HG03060 (cell line): ENCODE measurements at regions not wholly inside any gene's neighbourhood (a gene's known extent, or its start where the extent isn't known, plus 50 kb on each side); places are given as distances from the start of the nearest gene placed in this dataset.

Source experiments
- ATAC-seq: cut with Tn5 transposase; IDR thresholded peaks from one replicate; pipeline ENCODE4 v1.9.1; 2021; ENCODE audit warnings: low read depth, moderate number of reproducible peaks; ENCODE audit not compliant: unreplicated experiment

GRCh38 chr3:14252321-14253021, 73.9 kb downstream of the LSM3 start:
- no peak for ATAC-seq

GRCh38 chr3:14253022-14253706, 74.5 kb downstream of the LSM3 start:
- ATAC-seq, result no peak

GRCh38 chr3:14253707-14254382, 75.2 kb downstream of the LSM3 start:
- no peak for ATAC-seq

GRCh38 chr3:14254812-14255702, 76.4 kb downstream of the LSM3 start:
- ATAC-seq, result no peak

DNA sequence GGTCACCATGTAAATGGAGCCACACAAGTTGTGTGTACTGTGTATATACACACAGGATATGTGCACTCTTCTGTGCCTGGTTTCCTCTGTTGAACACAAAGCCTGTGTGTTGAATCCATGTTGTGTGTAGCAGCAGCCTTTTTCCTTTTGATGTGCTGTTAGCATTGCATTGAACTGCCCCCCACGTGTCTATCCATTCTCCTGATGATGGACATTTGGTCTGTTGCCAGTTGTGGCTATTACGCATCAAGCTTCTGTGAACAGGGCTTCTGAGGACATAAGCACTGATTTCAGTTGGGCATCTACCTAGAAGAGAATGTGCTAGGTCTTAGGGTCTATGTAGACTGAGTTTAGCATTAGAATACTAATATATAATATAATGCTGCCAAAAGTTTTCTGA, 77.4 kb downstream of the LSM3 start:
- ATAC-seq, result no peak

GRCh38 chr3:14256561-14257342, 78.1 kb downstream of the LSM3 start:
- ATAC-seq, result no peak

DNA sequence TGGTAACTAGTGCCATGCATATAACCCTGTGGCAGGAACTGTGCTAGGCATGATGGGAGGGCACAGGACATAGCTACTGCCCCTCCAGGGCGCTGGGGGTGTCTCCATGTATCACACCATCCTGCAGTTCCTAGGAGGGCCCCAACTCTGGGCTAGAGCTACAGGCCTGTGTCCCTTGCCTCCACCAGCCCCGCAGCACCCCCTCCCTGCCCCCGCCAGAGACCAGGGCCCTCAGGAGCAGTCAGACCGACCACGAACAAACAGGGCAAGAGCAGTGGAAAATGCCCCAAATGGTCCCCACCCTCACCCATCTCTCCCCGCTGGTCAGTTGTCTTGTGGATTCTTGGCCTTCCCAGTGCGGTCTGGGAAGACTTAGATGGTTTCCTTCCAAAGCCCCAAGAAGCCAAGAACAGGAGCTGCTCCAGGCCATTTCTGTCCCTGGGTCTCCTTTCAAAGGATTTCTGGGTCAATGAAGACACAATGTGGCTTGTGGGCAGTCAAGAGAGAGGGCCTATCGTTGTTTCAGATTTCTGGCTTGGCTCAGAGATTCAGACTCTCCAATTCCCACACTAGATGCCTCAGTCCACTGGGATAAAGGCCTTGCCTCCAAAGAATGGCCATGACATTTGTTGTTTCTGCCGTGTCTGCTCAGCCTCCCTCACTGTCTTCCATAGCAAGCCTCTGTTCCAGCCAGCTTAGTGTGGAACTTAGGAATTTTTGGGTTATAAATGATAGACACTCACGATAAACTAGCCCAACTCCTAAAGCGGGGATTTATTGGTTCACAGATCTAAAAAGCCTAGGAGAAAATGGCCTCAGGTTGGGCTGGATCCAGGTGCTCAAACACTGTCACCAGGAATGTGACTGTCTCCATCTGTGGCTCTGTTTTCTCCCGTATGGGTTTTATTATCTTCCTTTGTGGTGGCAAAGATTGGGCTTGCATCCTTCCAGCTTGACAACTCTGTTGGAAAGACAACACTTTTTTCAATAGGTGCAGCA, 80.6 kb downstream of the LSM3 start:
- ATAC-seq, result no peak

DNA sequence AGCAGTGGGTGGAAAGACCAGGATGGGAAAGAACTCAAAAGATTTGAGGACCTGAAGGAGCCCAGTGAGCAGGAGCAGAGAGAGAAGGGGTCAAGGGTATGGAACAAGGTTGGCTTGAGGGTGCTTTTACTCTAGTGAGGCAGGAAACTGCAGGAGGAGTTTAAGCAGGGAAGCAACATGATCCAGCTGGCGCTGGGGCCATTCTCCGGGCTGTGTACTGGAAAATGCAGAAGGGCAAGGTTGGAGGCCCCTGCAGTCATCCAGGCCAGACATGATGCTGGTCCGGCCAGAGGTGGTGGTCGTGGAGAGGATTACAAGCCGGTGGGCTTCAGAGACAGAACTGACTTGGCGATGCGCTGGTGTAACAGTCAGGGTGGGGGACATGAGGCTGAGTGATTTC, 81.8 kb downstream of the LSM3 start:
- no peak for ATAC-seq

DNA sequence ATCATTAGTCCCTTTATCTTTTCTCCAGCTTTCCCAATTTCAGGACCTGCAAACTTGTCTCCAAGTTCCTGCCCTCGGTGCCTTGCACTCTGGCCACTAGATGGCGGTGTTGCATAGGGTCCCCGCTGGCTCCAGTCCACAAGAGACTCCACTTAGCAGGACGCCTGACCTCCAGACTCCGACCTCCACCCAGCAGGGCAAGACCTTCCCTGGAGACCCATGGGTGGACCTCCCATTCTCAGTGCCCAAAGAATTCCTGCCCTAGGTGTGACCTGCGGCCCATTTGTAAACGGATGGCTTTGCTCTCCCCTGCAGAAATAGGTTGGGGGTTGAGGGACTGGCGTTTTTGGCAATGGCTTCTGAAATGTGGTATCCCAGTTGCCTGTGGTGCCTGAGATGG, 82.6 kb downstream of the LSM3 start:
- ATAC-seq, result no peak

- no peak for ATAC-seq
Observed at GRCh38 chr3:14262212-14262611, 83.6 kb downstream of the LSM3 start.

- no peak for ATAC-seq
Observed at GRCh38 chr3:14262867-14263266, 84.2 kb downstream of the LSM3 start.

- ATAC-seq, result no peak
Observed at GRCh38 chr3:14263317-14264005, 84.8 kb downstream of the LSM3 start.

- no peak for ATAC-seq
Observed at GRCh38 chr3:14265246-14265962, 86.8 kb downstream of the LSM3 start.

GRCh38 chr3:14266361-14266760, 87.7 kb downstream of the LSM3 start:
- ATAC-seq, result no peak

- no peak for ATAC-seq
Observed at GRCh38 chr3:14267976-14268375, 89.4 kb downstream of the LSM3 start.

DNA sequence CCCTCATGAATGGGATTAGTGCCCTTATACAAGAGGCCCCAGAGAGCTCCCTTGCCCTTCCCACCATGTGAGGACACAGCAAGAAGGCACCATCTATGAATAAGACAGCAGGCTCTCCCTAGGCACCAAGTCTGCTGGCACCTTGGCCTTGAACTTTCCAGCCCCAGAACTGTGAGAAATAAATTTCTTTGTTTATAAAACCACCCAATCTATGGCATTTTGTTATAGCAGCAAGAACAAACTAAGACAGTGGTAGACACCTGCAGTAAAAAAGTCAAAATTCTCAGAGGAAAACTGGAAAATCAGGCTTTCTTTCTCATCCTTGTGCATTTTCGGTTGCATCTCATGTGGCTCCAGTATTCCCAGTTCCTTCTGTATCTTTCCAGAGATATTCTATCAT, 90.3 kb downstream of the LSM3 start:
- no peak for ATAC-seq
